D721Med (cell line): ENCODE measurements at regions not wholly inside any gene's neighbourhood (a gene's known extent, or its start where the extent isn't known, plus 50 kb on each side); places are given as distances from the start of the nearest gene placed in this dataset.
"Not testable (repeated sequence)": the region's sequence is repeated elsewhere in the genome, so short reads cannot be mapped to it uniquely, and the experiment has no call there.

ENCODE experiments used
- DNase-seq: peaks from one replicate; pipeline ENCODE4 v3.0.0; 2011; ENCODE audit warnings: low spot score; ENCODE audit not compliant: insufficient read length
- FAIRE-seq: peaks from 2 replicates; lab custom pipeline; 2011; peaks lifted over from hg19 to GRCh38; lab: Jason Lieb, UNC
- TF ChIP-seq, protein P1 (sequence below): IDR thresholded peaks from 2 replicates; pipeline ENCODE4 v1.5.1; 2012; ENCODE audit warnings: mild to moderate bottlenecking, control low read depth; ENCODE audit not compliant: insufficient read depth; ENCODE audit errors: missing control alignments

DNA sequence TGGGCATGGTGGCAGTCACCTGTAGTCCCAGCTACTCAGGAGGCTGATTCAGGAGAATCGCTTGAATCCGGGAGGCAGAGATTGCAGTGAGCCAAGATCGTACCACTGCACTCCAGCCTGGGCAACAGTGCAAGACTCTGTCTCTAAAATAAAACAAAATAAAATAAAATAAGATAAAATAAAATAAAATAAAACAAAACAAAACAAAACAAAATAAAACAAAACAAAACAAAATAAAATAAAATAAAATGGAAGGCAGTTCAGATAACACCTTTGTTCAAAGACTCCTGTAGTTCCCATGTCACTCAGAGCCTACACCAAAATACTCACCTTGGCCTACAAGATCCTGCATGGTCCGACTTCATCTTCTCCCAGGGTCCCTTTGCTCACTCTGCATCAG lies 61.3 kb downstream of the SYF2 start:
- FAIRE-seq, DNase-seq: not testable (repeated sequence)

DNA sequence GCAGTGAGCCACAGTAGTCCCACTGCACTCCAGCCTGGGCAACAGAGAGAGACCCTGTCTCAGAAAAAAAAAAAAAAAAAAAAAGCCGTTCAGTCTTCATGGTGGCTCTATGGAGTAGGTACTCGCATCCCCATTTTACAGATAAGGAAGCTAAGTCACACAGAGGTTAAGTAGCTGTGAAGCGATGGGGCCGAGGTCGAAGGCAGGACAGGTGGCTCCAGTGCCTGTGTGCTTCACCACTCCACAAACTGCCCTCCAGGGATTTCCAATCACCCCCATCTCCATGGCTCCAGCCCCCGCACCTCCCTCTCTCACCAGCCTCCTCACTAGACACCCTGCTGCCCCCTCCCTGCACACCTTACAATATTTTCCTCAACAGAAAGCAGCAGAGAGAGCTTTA lies 61.9 kb downstream of the SYF2 start:
- DNase-seq (no peak), FAIRE-seq (no peak)
- TF ChIP-seq, protein P1, sequence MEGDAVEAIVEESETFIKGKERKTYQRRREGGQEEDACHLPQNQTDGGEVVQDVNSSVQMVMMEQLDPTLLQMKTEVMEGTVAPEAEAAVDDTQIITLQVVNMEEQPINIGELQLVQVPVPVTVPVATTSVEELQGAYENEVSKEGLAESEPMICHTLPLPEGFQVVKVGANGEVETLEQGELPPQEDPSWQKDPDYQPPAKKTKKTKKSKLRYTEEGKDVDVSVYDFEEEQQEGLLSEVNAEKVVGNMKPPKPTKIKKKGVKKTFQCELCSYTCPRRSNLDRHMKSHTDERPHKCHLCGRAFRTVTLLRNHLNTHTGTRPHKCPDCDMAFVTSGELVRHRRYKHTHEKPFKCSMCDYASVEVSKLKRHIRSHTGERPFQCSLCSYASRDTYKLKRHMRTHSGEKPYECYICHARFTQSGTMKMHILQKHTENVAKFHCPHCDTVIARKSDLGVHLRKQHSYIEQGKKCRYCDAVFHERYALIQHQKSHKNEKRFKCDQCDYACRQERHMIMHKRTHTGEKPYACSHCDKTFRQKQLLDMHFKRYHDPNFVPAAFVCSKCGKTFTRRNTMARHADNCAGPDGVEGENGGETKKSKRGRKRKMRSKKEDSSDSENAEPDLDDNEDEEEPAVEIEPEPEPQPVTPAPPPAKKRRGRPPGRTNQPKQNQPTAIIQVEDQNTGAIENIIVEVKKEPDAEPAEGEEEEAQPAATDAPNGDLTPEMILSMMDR = no peak

DNA sequence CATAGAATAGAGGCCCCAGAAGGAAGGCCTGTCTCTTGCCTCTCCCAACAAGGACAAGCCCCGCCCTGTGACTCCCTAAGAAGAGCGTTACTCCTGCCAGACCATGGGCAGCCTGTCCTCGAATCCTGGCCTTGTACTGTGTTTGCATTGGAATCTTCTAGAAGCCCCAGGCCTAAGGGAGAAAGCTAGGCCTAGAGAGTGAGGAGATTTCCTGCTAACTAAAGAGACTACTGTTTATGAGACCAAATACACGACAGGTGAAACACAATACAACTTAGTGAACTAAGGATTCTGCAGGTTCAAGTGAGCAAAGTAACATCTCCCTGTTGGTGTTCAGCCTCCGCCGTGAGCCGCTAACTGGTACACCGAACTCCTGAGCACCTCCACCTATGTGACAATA lies 62.7 kb downstream of the SYF2 start:
- DNase-seq (no peak), FAIRE-seq (no peak)
- TF ChIP-seq, protein P1 = no peak

DNA sequence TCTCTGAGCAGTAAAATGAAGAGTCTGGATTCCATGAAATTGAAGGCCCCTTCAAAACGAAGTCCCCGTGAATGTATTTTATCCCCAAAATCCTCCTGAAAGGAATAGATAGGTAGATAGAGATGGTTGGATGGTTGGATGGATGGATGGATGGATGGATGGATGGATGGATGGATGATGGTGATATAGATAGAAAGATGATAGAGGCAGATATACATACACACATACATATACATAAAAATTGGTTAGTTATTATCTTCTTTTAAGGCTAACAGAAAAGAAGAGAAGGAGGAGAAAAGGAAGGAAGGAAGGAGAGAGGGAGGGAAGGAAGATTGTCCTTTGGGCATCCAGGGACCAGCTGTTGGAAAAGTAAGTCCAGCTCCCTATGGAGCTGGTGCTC lies 63.1 kb downstream of the SYF2 start:
- TF ChIP-seq, protein P1 = no peak
- FAIRE-seq = no peak
- no peak for DNase-seq

DNA sequence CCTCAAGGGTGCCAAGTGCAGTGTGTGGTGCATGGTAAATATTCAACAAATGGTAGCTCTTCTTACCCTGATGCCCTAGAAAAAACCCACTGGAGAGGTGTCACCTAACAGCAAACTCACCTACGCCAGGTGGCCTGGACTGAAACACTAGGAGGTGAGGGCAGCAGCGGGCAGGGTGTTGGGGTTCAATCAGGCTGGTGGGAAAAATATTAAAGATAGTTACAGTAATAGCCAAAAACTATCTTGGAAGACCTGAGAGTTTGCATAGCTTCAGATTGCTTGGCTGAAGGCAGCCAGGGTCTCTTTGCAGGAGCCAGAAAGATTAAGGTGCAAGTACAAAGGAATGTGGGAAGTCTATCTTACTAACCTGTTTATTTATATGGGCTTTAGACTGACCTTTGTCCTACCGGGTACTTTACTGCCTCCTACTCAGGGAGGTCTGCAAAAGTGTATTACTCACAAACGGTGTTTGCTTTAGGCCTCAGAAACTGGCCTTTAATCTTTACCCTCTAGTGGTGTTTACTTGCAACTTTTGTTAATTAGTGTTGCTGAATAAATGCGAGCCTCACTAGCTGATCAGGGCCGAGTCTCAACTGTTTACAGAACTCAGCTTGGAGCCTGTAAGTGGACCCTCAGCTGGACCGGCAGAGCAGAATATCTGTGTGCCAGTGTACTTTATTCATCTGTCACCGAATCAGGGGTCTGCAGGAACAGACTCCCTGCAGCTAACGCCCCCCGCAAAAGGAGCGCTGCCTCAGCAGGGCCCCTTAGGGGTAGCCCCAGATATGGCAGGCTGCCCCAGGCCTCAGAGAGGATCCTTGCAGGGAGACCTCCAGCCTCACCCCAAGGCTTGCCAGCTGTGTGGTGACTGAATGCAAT lies 63.9 kb downstream of the SYF2 start:
- DNase-seq (no peak), FAIRE-seq (no peak)
- TF ChIP-seq, protein P1 = no peak

DNA sequence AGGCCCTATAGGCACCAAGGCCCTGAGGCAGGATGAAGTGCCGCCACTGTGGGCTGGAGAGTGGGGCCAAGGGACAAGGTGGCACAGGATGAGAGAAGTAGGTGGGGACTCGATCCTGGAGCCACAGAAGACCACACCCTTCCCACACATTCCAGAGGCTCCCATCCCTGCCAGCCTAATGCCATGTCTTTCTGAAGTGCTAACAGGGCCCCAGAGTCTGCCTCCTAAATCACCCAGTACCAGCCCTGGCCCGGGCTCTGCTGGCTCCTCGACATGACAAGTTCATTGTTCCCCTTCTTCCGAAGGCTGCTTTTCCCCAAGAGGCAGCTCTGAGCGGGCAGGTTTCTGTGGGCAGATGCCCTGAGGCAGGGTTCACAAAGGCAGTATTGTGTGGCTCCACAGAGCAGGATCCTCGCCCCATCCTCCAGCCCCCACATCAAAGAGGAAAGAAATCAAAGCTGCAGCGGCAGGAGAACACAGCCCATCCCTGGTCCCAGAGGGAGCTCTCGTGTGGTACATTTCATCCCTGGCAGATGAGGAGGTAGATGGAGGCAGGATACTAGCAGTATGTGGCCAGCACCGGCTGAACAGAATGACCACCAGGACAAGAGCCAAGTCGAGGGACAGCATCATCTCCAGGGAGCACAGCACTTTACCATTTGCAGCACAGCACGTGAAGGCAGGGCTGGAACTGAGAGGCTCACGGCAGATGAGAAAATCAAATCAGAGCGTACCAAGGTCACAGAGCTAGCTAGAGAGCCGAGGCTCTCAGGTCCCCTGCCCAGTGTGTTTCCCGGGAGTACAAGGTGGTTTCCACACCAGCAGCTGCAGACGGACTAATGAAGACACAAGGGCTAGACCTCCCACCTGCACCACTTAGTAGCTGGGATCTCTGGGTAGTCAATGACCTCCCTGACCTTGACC lies 64.8 kb downstream of the SYF2 start:
- FAIRE-seq = no peak
- no peak for DNase-seq
- TF ChIP-seq, protein P1 = no peak

DNA sequence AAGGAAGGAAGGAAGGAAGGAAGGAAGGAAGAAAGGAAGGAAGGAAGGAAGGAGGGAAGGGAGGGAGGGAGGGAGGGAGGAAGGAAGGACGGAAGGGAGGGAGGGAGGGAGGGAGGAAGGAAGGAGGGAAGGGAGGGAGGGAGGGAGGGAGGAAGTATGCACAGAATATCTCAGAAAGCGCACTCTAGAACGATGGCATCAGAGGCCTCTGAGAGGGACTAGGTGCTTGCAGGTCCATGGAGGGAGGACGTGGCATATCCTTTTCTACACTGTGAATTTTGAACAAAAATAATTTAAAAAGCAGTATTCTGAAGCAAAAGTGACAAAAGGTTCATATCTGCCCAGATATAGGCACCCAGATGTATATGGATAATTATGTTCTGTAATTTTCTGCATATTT lies 65.5 kb downstream of the SYF2 start:
- TF ChIP-seq, protein P1 = no peak
- DNase-seq = no peak
- no peak for FAIRE-seq
